ENCODE measurements at regions not wholly inside any gene's neighbourhood (a gene's known extent, or its start where the extent isn't known, plus 50 kb on each side); places are given as distances from the start of the nearest gene placed in this dataset.

DNA sequence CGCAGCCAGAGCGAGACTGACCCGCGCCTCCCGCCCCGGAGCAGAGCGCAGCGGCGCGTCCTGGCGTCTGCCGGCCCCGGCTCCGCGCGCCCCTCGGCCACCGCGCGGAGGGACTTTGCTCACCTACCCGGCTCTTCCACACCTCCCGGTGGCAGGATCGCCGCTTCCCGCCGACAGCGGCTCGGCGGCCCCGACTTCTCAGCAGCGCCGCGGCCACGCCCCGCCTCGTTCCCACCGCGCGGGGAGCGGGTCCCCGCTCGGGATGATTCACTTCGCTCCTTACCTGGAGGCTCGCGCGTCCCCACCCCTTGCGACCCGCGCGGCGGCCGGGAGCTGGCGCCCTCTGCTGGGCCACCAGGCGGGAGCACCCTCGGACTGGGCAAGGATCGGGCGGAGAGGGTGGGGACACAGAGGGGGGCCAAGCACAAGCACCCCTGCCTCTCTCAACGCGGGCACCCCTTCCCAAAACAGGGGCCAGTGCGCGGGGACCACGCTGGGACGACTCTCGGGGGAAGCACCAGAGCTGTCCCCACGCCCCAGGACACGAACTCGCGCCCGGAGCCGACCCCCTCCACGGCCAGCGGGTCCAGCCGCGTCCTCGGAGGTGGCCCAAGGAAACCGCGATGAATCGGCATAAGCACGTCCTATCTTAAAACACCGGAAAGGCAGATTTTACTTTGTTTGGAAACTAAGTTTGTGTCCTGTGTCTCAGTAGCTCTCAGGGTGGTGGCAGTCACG lies 101.0 kb upstream of the SVIL start (continued):
- TF ChIP-seq HMG20B (CRISPR knock-in tag; conservative IDR thresholded peaks at IDR 0.05) (0 out of 2 replicates have a peak, but pooled peaks have one; percentile 9), BORCS8-MEF2B (CRISPR knock-in tag; IDR thresholded peaks at IDR 0.05) (peak; percentile 64), ZNF33B (CRISPR knock-in tag; IDR thresholded peaks at IDR 0.05) (no peak), ISL2 (CRISPR knock-in tag; IDR thresholded peaks at IDR 0.05) (peak; percentile 24; the same call in 1 of the 2 replicates), ZNF34 (CRISPR knock-in tag; IDR thresholded peaks at IDR 0.05; ENCODE audit: borderline replicate concordance) (0 out of 2 replicates have a peak, but pooled peaks have one; percentile 79), NFE2L2 (IDR thresholded peaks at IDR 0.05; ENCODE audit: low read length) (no peak), NFATC3 (CRISPR knock-in tag; IDR thresholded peaks at IDR 0.05) (0 out of 2 replicates have a peak, but pooled peaks have one; percentile 79), ZNF343 (CRISPR knock-in tag; IDR thresholded peaks at IDR 0.05) (peak; percentile 83; the same call in 1 of the 2 replicates), ZKSCAN5 (CRISPR knock-in tag; IDR thresholded peaks at IDR 0.05) (no peak), ZNF263 (CRISPR knock-in tag; IDR thresholded peaks at IDR 0.05) (peak; percentile 90), SNRNP70 (IDR thresholded peaks at IDR 0.05; ENCODE audit: low read depth, low read length) (no peak), ZNF256 (CRISPR knock-in tag; conservative IDR thresholded peaks at IDR 0.05) (no peak), ZNF709 (CRISPR knock-in tag; IDR thresholded peaks at IDR 0.05) (no peak), HNRNPK (IDR thresholded peaks at IDR 0.05; ENCODE audit: low read depth, low read length, poor library complexity, severe bottlenecking) (peak; percentile 43), FOXA1 (IDR thresholded peaks at IDR 0.05) (no peak), FOXA1 (CRISPR knock-in tag; IDR thresholded peaks at IDR 0.05) (no peak), KDM3A (CRISPR knock-in tag; IDR thresholded peaks at IDR 0.05; ENCODE audit: low read depth) (peak; percentile 9; the same call in 1 of the 2 replicates), REPIN1 (CRISPR knock-in tag; IDR thresholded peaks at IDR 0.05; ENCODE audit: borderline replicate concordance, low read depth) (peak; percentile 90), ZNF564 (CRISPR knock-in tag; IDR thresholded peaks at IDR 0.05) (no peak; the same call in 1 of the 2 replicates), ADNP (CRISPR knock-in tag; IDR thresholded peaks at IDR 0.05) (no peak), IKZF4 (CRISPR knock-in tag; IDR thresholded peaks at IDR 0.05; ENCODE audit: borderline replicate concordance, low read depth, not compliant biosample characterization) (peak; percentile 8), MTF1 (CRISPR knock-in tag; IDR thresholded peaks at IDR 0.05) (no peak), RXRB (CRISPR knock-in tag; IDR thresholded peaks at IDR 0.05; ENCODE audit: borderline replicate concordance) (peak; percentile 39; the same call in 1 of the 2 replicates), JUND (CRISPR knock-in tag; IDR thresholded peaks at IDR 0.05) (peak; percentile 52; the same call in 1 of the 2 replicates), PAWR (CRISPR knock-in tag; IDR thresholded peaks at IDR 0.05; ENCODE audit: borderline replicate concordance) (no peak)
- TF ChIP-seq, protein P1, sequence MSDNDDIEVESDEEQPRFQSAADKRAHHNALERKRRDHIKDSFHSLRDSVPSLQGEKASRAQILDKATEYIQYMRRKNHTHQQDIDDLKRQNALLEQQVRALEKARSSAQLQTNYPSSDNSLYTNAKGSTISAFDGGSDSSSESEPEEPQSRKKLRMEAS (IDR thresholded peaks at IDR 0.05): peak; percentile 34; the same call in 1 of the 2 replicates
- TF ChIP-seq, protein P2, sequence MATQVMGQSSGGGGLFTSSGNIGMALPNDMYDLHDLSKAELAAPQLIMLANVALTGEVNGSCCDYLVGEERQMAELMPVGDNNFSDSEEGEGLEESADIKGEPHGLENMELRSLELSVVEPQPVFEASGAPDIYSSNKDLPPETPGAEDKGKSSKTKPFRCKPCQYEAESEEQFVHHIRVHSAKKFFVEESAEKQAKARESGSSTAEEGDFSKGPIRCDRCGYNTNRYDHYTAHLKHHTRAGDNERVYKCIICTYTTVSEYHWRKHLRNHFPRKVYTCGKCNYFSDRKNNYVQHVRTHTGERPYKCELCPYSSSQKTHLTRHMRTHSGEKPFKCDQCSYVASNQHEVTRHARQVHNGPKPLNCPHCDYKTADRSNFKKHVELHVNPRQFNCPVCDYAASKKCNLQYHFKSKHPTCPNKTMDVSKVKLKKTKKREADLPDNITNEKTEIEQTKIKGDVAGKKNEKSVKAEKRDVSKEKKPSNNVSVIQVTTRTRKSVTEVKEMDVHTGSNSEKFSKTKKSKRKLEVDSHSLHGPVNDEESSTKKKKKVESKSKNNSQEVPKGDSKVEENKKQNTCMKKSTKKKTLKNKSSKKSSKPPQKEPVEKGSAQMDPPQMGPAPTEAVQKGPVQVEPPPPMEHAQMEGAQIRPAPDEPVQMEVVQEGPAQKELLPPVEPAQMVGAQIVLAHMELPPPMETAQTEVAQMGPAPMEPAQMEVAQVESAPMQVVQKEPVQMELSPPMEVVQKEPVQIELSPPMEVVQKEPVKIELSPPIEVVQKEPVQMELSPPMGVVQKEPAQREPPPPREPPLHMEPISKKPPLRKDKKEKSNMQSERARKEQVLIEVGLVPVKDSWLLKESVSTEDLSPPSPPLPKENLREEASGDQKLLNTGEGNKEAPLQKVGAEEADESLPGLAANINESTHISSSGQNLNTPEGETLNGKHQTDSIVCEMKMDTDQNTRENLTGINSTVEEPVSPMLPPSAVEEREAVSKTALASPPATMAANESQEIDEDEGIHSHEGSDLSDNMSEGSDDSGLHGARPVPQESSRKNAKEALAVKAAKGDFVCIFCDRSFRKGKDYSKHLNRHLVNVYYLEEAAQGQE (IDR thresholded peaks at IDR 0.05; ENCODE audit: borderline replicate concordance in 1 of 2, low read depth in 1 of 2, low read length in 2 of 2): no peak
- TF ChIP-seq, protein P3, sequence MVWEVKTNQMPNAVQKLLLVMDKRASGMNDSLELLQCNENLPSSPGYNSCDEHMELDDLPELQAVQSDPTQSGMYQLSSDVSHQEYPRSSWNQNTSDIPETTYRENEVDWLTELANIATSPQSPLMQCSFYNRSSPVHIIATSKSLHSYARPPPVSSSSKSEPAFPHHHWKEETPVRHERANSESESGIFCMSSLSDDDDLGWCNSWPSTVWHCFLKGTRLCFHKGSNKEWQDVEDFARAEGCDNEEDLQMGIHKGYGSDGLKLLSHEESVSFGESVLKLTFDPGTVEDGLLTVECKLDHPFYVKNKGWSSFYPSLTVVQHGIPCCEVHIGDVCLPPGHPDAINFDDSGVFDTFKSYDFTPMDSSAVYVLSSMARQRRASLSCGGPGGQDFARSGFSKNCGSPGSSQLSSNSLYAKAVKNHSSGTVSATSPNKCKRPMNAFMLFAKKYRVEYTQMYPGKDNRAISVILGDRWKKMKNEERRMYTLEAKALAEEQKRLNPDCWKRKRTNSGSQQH (CRISPR knock-in tag; IDR thresholded peaks at IDR 0.05; ENCODE audit: low read depth): no peak
